Dedifferentiated amniotic fluid mesenchymal stem cell (primary cell): ENCODE measurements at regions not wholly inside any gene's neighbourhood (a gene's known extent, or its start where the extent isn't known, plus 50 kb on each side); places are given as distances from the start of the nearest gene placed in this dataset.

Experiments
- DNase-seq: peaks from one replicate; pipeline ENCODE4 v3.0.0-alpha.2; 2016; ENCODE audit errors: extremely low spot score

- no peak for DNase-seq
Measured at GRCh38 chr11:19368726-19369375, 128.1 kb upstream of the E2F8 start.

GRCh38 chr11:19366992-19367709 is 126.4 kb upstream of the E2F8 start:
- DNase-seq = no peak

- DNase-seq = no peak
Measured at GRCh38 chr11:19365743-19366410, 125.1 kb upstream of the E2F8 start.

GRCh38 chr11:19359221-19360000 is 118.7 kb upstream of the E2F8 start:
- peak; percentile 42 for DNase-seq

- DNase-seq = no peak
Measured at GRCh38 chr11:19357943-19358342, 117.2 kb upstream of the E2F8 start.

GRCh38 chr11:19355601-19356000 is 114.9 kb upstream of the E2F8 start:
- no peak for DNase-seq

GRCh38 chr11:19353287-19353850 is 112.6 kb upstream of the E2F8 start:
- no peak for DNase-seq

- DNase-seq = no peak
Measured at GRCh38 chr11:19352771-19353160, 112.0 kb upstream of the E2F8 start.

- no peak for DNase-seq
Measured at GRCh38 chr11:19352072-19352770, 111.5 kb upstream of the E2F8 start.

- no peak for DNase-seq
Measured at GRCh38 chr11:19351426-19351825, 110.7 kb upstream of the E2F8 start.

- DNase-seq = no peak
Measured at GRCh38 chr11:19350160-19350559, 109.4 kb upstream of the E2F8 start.

GRCh38 chr11:19349340-19350025 is 108.7 kb upstream of the E2F8 start:
- DNase-seq = no peak

- DNase-seq = no peak
Measured at GRCh38 chr11:19347911-19348310, 107.2 kb upstream of the E2F8 start.

- no peak for DNase-seq
Measured at GRCh38 chr11:19345848-19346681, 105.3 kb upstream of the E2F8 start.

GRCh38 chr11:19345519-19345847 is 104.7 kb upstream of the E2F8 start:
- DNase-seq = no peak

- no peak for DNase-seq
Measured at GRCh38 chr11:19344661-19345518, 104.1 kb upstream of the E2F8 start.

GRCh38 chr11:19342036-19342435 is 101.3 kb upstream of the E2F8 start:
- no peak for DNase-seq

- no peak for DNase-seq
Measured at GRCh38 chr11:19338375-19338774, 97.6 kb upstream of the E2F8 start.

- no peak for DNase-seq
Measured at GRCh38 chr11:19337779-19338178, 97.0 kb upstream of the E2F8 start.
